PC-3 (cell line): ENCODE measurements at regions not wholly inside any gene's neighbourhood (a gene's known extent, or its start where the extent isn't known, plus 50 kb on each side); places are given as distances from the start of the nearest gene placed in this dataset.

ENCODE experiments used
- ATAC-seq: fragments of 200-7000 bp; cut with Tn5 transposase; 2 replicates; pipeline ENCODE4 v1.9.1; 2020; ENCODE audit warnings: mild to moderate bottlenecking, moderate library complexity
- BruUV-seq: library from RNA; stranded (reverse); fragments of 400-500 nt; replicated peaks from 2 replicates; lab custom pipeline; 2021; lab: Mats Ljungman, UMichigan
- CTCF ChIA-PET: fragments of 300-600 bp; sonication (Branson Sonifier 250); formaldehyde crosslinking; loops from one replicate; lab custom pipeline; 2022; ENCODE audit warnings: antibody characterized with exemption; lab: Charles Lee
- POLR2A ChIA-PET: fragments of 300-600 bp; sonication (Branson Sonifier 250); formaldehyde crosslinking; loops from one replicate; lab custom pipeline; 2022; ENCODE audit warnings: antibody characterized with exemption; ENCODE audit not compliant: unreplicated experiment; lab: Charles Lee
- DNase-seq: peaks from one replicate; pipeline ENCODE4 v3.0.0-alpha.2; 2015
- H2AFZ ChIP-seq: fragments of 300-600 bp; sonication (generic); 2 replicates; pipeline ENCODE4 v1.6.0; 2016; ENCODE audit warnings: antibody characterized with exemption, low read length
- H3F3A ChIP-seq: fragments of 300-600 bp; sonication (generic); one replicate; pipeline ENCODE4 v1.6.0; 2017; ENCODE audit warnings: antibody characterized with exemption, low read length, control low read depth, mild to moderate bottlenecking; ENCODE audit not compliant: unreplicated experiment
- H3K27ac ChIP-seq: fragments of 300-600 bp; sonication (generic); 2 replicates; pipeline ENCODE4 v1.5.1; 2016; ENCODE audit warnings: mild to moderate bottlenecking, low read length
- H3K27me3 ChIP-seq: fragments of 300-600 bp; sonication (generic); 2 replicates; pipeline ENCODE4 v1.6.1; 2016; ENCODE audit warnings: low read length, mixed read lengths
- H3K36me3 ChIP-seq: fragments of 300-600 bp; sonication (generic); 2 replicates; pipeline ENCODE4 v1.6.1; 2016; ENCODE audit warnings: low read depth, mixed run types, low read length, mixed read lengths
- H3K4me1 ChIP-seq: fragments of 300-600 bp; sonication (generic); 2 replicates; pipeline ENCODE4 v1.5.1; 2016; ENCODE audit warnings: low read length; ENCODE audit not compliant: insufficient read depth
- H3K4me2 ChIP-seq: fragments of 300-600 bp; sonication (generic); 2 replicates; pipeline ENCODE4 v1.6.0; 2016; ENCODE audit warnings: low read length
- H3K4me3 ChIP-seq: fragments of 300-600 bp; sonication (generic); 2 replicates; pipeline ENCODE4 v1.5.1; 2016; ENCODE audit warnings: mild to moderate bottlenecking, low read length, mixed read lengths
- H3K79me2 ChIP-seq: fragments of 300-600 bp; sonication (generic); 2 replicates; pipeline ENCODE4 v1.6.1; 2017; ENCODE audit warnings: low read length, mixed read lengths
- H3K9ac ChIP-seq: fragments of 300-600 bp; sonication (generic); 2 replicates; pipeline ENCODE4 v1.6.0; 2016; ENCODE audit warnings: mild to moderate bottlenecking, low read length
- H3K9me2 ChIP-seq: fragments of 300-600 bp; sonication (generic); replicated peaks from 2 replicates; pipeline ENCODE4 v1.6.1; 2016; ENCODE audit warnings: mixed run types, low read length, mixed read lengths
- H3K9me3 ChIP-seq: fragments of 300-600 bp; sonication (generic); 2 replicates; pipeline ENCODE4 v1.6.1; 2016; ENCODE audit warnings: low read length, mixed read lengths
- H4K20me1 ChIP-seq: fragments of 300-600 bp; sonication (generic); 2 replicates; pipeline ENCODE4 v1.6.1; 2016; ENCODE audit warnings: low read length, mixed read lengths
- CTCF ChIP-seq: fragments of 300-600 bp; sonication (generic); conservative IDR thresholded peaks from 2 replicates; pipeline ENCODE4 v1.5.1; 2017; ENCODE audit warnings: antibody characterized with exemption, low read depth, mild to moderate bottlenecking, low read length
- EZH2 ChIP-seq: fragments of 300-600 bp; sonication (generic); IDR thresholded peaks from one replicate; pipeline ENCODE4 v1.6.1; 2017; ENCODE audit warnings: antibody characterized with exemption, mild to moderate bottlenecking, low read length; ENCODE audit not compliant: unreplicated experiment
- EZH2phosphoT487 ChIP-seq: fragments of 300-600 bp; sonication (generic); IDR thresholded peaks from 2 replicates; pipeline ENCODE4 v1.6.1; 2018; ENCODE audit warnings: mild to moderate bottlenecking, antibody characterized with exemption, low read length, borderline replicate concordance
- intact Hi-C: fragments of 100-400 bp; cut with micrococcal nuclease; formaldehyde crosslinking; loops from 2 replicates; pipeline ENCODE4 v1.9.0; 2023

GRCh38 chr4:123501733-123502132 is 105.1 kb downstream of the SPRY1 start:
- ATAC-seq, result no peak
- Histone ChIP-seq H3K9ac (no peak overlapping the region), H3K4me3 (no peak overlapping the region), H3K27me3 (no peaks in the 10 kb centered on the region), H3K36me3 (no peaks in the 10 kb centered on the region), H3K27ac (no peak overlapping the region), H3F3A (no peaks in the 10 kb centered on the region), H2AFZ (no peak overlapping the region), H4K20me1 (no peaks in the 10 kb centered on the region), H3K4me2 (no peak overlapping the region), H3K79me2 (no peaks in the 10 kb centered on the region), H3K4me1 (peaks cover 10% of the 10 kb centered on the region), H3K9me2 (no peaks in the 10 kb centered on the region), H3K9me3 (no peaks in the 10 kb centered on the region)
- intact Hi-C loops, result loop anchor here (5.0 kb wide), 1 partner anchor 161 kb away; no protein-coding TSS in a partner anchor
- TF ChIP-seq EZH2phosphoT487, result no peak
- TF ChIP-seq EZH2, result no peak
- no peak for TF ChIP-seq CTCF
- ChIA-PET CTCF (no interaction called here), POLR2A (no interaction called here)
- no TSS peak for BruUV-seq
- no peak for DNase-seq

GRCh38 chr4:123503698-123504363 is 107.2 kb downstream of the SPRY1 start:
- ATAC-seq, result no peak
- Histone ChIP-seq H3F3A (no peaks in the 10 kb centered on the region), H3K4me1 (peaks cover 10% of the 10 kb centered on the region), H3K4me2 (no peak overlapping the region), H4K20me1 (no peaks in the 10 kb centered on the region), H3K9me2 (no peaks in the 10 kb centered on the region), H3K27me3 (no peaks in the 10 kb centered on the region), H3K36me3 (no peaks in the 10 kb centered on the region), H3K79me2 (no peaks in the 10 kb centered on the region), H3K27ac (no peak overlapping the region), H3K4me3 (no peak overlapping the region), H3K9ac (no peak overlapping the region), H2AFZ (0 out of 2 replicates have a peak overlapping the region, but pooled peaks have one; percentile 94), H3K9me3 (no peaks in the 10 kb centered on the region)
- ChIA-PET CTCF (no interaction called here), POLR2A (no interaction called here)
- TF ChIP-seq EZH2phosphoT487, result no peak
- TF ChIP-seq CTCF, result no peak
- no peak for TF ChIP-seq EZH2
- no peak for DNase-seq
- intact Hi-C loops, result loop anchor here (2.0 to 5.0 kb wide), 2 partner anchors 85 to 158 kb away; no protein-coding TSS in a partner anchor
- no TSS peak for BruUV-seq
